ENCODE measurements at regions not wholly inside any gene's neighbourhood (a gene's known extent, or its start where the extent isn't known, plus 50 kb on each side); places are given as distances from the start of the nearest gene placed in this dataset.

DNA sequence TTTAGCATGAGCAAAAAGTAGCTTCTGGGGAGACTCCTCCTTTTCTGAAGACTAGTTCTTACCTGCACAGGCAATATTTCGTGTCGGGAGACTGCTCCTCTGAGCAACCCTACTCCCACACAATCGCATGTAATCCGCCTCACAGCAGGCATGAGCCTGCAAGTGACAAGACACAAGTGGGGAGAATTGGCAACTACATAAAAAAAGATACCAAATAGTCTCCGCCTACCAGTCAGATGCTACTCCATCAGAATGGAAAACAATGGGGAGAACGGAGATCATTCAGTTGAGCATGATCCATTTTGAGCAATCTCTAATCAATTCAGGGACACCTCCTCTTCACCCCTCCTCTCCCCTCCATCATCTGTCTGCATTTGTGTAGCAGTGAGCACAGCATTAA, 321.0 kb downstream of the COG6 start:
- DNase-seq = no peak

GRCh38 chr13:39981056-39981455, 325.6 kb downstream of the COG6 start:
- DNase-seq = no peak

DNA sequence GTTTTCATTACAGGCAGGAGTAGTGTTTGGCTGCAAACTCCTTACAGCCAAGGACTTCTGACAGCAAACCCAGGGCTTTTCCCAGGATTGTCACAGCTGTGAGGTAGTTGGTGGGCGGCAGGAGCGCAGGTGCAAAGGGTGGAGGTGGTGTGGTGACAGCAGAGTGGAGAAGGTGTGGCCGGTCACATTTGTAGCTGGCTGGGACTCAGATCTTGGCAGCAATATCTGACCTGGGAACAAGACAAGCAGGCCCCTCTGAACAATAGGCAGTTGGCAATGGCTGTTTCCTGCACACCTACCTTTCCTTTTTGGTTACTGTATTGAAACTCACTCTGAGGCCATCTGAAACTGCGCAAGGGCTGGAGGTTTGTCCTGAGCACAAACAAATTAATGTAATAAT, 327.3 kb downstream of the COG6 start:
- no peak for DNase-seq

DNA sequence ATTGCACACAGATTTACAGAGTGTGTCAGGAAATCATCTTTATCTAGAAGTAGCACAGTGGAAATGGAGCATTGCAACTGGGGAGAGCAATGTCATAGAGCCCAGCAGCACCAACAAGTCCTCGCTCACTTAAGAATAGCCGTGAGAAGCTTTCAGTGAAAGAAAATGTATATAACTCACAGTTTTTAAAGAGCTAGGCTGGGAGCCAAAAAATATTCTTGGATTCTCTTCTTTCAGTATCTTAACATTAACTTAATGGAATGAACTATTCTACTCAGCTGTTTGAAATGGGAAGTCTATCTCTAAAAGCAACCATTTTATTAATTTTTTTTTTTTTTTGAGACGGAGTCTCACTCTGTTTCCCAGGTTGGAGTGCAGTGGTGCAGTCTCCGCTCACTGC, 329.6 kb downstream of the COG6 start:
- DNase-seq = no peak

DNA sequence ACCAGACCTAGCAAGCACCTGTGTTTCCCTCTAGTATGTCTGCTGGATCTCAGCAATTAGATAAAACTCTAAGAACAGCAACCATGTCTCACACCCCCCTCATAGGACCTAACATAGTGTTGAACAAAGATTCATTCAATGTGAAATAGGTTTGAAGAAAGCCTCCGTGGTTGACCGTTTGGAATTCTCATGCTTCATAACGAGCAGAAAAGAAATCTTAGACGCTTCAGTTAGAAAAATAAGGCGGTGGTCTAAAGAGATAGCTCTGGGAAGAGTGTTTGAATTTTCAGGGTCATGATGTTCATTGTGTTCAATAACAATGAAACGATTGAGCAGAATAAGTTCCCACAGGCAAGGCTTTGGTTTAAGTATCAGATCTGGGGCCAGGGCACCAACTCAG, 332.9 kb downstream of the COG6 start:
- DNase-seq = peak; percentile 70

DNA sequence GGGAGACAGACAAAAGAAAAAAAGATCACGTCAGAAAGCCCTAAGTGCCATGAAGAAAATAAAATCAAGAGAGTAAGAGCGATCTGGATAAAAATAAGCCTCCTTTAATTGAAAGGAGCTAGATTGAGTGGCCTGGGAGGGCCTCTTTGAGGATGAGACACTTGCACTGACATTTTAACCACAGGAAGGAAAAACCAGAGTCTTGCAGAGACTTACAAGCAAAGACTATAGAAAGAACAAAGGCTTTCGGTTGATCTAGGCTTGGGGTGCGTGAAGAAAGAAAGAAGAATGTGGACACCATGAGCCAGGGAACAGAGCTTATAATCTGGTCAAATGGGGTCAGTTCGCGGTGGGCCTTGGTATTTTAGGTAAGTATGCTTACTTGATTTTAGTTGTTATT, 342.7 kb downstream of the COG6 start:
- DNase-seq = no peak

DNA sequence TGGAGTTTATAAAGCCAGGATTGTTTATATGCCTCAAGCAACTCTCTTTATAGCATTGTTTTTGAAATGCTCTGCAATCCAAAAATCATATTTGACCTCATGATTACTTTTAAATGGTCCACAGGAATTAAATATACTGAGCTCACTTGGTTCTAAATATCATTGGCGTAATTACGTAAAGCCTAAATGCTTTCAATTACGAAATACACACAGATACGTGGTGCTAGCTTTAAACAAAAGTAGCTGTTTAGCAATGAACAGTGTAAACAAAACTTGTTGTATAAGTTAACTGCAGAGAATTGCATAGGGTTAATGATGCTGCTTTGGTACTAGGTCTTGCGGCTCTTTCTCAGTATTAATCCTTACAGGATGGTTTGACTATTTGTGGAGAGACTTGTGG, 346.6 kb downstream of the COG6 start:
- DNase-seq = no peak

GRCh38 chr13:40013554-40013953, 358.1 kb downstream of the COG6 start:
- no peak for DNase-seq

GRCh38 chr13:40016953-40017660, 361.6 kb downstream of the COG6 start:
- DNase-seq = no peak

DNA sequence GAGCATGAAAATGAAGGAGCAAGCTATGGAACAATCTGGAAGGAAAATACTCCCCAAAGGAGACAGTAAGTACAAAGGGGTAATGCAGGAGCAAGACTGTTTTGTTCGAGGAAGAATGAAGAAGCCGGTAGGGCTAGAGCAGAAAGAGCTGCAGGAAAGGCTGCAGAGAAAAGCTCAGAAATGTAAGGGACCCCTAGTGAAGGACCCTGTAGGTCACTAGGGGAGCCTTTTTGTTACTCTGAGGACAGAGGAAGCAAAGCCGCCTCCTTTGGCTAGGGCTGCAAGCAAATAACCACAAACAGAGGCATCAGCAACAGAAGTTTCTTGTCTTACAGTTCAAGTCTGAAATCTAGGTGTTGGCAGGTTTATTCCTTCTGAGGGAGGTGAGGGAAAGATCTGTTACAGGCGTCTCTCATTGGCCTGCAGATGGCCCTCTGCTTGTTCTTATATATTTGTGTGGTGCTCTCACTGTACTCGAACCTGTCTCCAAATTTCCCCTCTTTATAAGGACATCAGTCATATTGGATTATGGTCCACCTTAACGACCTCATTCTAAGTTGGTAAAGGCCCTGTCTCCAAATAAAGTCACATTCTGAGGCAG, 362.3 kb downstream of the COG6 start:
- no peak for DNase-seq

GRCh38 chr13:40023595-40024203, 368.2 kb downstream of the COG6 start:
- DNase-seq = peak; percentile 46

DNA sequence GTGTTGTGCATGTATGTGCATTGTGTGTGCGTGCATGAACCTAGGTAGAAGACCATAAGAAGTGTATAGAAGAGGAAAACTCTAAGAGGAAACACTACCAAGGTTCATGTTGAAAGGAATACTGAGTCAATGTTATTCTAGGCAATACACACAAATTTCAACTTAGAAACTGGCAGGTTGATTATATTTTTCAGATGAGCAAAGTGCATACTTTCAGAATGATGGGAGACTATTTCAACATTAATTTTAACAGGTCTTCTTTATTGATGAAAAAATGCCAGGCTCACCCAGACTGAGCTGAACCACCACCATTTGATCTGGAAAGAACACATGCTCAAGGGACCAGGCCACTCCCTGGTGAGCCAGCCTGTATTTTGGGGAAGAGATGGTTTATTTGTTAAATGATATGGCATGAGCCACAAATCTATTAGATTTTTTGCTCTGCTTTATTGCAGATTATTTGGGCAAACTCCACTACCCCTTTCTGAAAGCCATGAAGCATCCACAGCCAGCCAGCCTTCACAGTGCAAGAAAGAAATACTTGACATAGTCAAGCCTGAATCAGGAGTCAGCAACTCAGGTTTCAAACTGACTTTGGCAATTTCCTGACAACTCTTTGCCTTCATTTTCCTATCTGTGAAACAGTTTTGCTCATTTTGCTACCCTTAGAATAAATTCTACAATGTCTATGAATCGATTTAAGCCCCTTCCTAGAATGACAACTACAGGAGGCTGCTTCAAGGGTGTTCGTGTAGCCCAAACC, 368.9 kb downstream of the COG6 start:
- no peak for DNase-seq

- DNase-seq = no peak
Measured at GRCh38 chr13:40024967-40025714, 369.7 kb downstream of the COG6 start.

GRCh38 chr13:40026174-40026585, 370.7 kb downstream of the COG6 start:
- no peak for DNase-seq

DNA sequence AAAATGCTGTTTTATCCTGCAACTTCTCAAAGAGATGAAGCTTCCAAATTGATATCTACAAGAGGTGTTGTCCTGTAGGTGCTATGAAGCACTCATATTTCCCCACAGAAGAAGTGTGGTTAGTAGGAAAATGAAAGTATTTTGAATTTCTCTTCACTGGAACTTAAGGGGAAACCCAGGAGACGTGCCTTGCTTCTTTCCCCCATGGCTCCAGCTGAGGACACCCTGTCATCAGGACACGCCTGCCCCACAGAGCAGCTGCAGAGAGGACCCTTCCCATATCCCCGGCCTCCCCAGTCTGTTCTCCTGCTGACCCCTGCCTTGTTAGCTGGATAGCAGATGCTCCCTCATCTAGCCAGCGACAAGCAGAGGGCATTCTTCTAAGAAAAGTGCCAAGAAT, 371.3 kb downstream of the COG6 start:
- no peak for DNase-seq

- DNase-seq = no peak
Measured at GRCh38 chr13:40028446-40028845, 373.0 kb downstream of the COG6 start.

GRCh38 chr13:40031031-40031430, 375.6 kb downstream of the COG6 start:
- DNase-seq = no peak

DNA sequence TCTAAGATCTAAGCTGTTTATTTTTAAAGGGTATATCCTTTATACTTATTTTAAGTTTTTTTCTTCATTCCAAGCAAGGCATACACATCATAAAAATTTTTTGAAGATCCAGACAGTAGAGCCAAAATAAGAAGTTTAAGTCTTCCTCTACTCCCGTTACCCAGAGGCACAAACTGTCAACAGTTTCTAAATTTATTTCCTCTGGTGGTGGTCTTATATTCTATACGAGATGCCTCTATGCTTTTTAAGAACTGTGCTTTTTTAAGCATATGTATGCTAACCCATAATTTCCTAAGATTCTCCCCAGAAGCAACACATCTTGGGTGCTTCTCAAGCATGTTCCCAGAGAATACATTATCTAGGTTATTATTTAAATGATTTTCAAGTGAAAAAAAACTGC, 383.6 kb downstream of the COG6 start:
- DNase-seq = no peak

DNA sequence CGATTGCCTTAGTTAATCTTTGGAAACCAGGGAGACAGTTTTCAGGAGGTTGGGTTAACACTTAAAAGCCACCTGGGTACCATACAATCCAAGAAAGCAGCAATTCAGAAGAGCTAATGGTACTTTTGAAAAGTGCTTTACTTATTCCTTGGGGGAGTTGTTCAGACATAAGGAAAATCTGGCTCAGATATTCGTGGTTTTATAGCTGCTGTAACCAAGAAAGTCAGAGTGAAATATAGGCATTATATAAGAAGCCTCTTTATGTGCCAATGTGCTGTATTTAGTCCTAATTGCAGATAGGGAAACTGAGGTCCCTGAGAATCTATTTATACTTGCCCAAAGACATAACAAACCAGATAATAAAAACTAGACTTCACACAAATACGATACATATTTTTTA, 387.5 kb downstream of the COG6 start:
- no peak for DNase-seq

DNA sequence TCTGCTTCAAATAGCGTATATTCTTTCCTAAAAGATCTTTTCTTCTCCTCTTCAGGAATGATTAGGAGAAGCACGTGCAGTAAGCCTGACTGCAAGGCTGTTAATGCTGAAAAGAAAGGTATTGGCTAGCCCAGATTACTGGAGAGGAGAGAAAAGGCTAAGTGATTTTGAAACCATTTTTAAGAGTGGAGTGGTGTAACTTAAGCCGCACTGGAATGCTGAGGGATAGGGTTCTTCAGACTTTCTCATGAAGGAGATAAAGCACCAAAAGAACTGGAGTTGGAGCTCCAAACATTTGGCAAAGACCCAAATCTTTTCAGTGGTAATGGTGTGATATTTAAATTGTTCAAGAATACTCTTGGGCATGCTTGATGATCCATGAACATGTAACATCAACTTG, 388.3 kb downstream of the COG6 start:
- no peak for DNase-seq

DNA sequence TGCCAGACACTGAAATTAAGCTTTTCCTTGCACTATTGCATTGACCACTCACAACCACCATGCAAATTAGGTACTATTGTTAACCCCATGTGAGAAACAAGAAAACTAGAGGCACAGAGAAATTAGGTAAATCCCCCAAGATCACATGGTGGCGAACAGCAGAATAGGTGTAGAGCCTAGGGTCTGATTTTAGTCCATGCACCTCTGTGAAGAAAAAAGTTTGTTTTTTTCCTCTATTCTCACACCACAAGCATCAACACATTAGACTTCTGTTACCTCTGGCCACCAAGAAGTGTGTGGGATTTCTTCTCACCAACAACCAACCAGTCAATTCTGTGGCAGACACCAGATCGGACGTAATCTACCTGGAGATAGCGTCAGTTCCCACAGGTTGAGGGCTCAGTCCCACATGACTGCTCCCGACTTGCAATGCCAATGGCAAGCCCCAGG, 391.9 kb downstream of the COG6 start:
- DNase-seq = no peak

- no peak for DNase-seq
Measured at GRCh38 chr13:40048551-40048950, 393.1 kb downstream of the COG6 start.

DNA sequence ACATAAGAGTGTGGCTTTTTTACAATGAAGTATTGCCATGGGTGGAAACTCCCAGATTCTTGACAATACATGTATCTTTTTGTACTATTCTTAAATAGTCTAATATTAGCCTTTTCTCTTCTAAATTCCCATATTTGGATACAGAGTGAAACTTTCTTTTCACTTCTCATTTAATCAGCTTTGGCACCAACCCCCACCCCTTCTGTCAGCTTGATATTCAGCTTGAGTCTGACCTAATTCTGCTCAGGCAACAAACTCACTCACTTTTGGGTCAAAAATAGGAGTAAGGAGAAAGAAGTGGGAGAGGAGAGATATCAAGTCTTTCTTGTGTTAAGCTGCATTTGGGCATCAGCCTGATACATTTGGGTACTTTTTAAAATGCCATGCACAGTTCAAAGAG, 397.5 kb downstream of the COG6 start:
- no peak for DNase-seq

Data from eye (tissue), 1 donor.